COLO668 (cell line): ENCODE measurements at regions not wholly inside any gene's neighbourhood (a gene's known extent, or its start where the extent isn't known, plus 50 kb on each side); places are given as distances from the start of the nearest gene placed in this dataset.
"Not testable (repeated sequence)": the region's sequence is repeated elsewhere in the genome, so short reads cannot be mapped to it uniquely, and the experiment has no call there.

Experiments
- DNase-seq: peaks from one replicate; lab custom pipeline; 2025; ENCODE audit not compliant: unreplicated experiment; lab: John Stamatoyannopoulos, UW

DNA sequence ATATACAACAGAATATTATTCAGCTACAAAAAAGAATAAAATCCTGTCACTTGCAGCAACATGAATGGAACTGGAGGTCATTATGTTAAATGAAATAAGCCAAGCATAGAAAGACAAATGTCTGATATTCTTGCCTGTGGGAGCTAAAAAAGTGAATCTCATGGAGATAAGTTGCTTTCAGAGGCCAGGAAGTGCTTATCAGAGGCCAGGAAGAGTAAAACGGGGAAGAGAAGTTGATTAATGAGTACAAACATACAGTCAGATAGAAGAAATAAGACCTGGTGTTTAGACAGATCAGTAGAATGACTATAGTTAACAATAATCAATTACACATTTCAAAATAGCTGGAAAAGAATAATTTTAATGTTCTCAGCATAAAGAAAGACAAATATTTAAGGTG is 54.4 kb upstream of the CPHXL start:
- no peak for DNase-seq

DNA sequence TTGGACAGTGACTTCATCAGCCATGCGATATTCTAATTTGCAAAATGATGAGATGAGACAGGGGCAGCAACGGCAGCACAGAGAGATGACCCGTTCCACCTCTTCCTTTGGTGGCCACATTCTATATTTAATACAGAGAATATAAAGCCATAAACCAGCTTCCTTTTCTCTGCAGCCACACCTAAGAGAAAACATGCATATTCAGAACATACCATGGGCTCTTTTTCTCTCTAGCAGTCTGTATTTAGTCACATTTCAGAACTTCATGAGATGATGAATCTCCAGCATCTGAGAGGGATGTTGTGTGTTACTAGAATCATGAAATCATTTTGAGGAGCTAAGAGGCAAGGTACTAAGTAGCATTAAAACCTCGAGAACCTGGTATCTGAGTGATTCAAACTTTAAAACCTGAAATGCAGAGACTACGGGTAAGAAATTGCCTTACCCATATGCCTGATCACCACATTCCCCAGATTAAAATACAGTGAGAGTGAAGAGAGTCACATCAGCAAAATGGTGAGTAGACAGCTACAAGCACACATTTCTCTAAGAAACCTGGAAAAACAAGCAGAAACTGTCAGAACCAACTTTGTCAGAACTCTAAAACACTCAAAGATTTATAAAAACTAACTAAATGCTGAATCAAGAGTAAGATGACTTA is 55.5 kb upstream of the CPHXL start:
- no peak for DNase-seq

DNA sequence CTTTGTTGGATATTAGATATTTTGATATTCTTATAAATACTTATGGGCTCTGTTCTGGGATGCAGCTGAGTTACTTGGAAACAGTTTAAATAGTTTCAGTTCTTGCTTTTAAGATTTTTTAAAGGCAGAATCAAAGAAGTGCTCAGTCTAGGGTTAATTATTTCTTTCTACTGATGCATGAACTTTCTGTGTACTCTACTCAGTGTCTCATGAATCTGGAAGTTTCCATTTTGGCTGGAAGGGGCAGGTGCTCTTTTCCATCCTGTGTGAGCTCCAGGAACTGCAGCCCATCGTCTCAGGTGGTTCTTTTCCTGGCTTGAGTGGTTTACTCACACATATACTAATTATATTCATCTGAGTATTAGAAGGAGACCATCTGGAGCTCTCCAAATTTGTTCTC is 61.1 kb upstream of the CPHXL start:
- no peak for DNase-seq

DNA sequence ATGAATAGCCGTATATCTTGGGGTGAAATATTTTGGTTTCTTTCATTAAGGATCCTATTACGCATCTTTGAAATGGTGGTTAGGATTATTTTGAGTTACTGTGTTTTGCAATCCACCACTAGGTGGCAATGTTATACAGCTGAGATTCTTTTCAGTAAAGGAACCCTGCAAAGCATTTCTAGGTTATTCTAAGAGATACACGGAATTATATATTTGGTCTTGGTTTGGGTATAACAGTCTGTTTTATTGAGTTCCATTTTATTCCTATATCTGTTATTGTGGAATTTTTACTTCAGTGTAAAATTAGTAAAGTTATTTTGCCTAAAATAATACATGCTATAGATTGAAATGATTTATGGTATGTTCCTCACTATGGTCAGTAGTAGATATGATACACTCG is 62.9 kb upstream of the CPHXL start:
- DNase-seq = peak; percentile 2

DNA sequence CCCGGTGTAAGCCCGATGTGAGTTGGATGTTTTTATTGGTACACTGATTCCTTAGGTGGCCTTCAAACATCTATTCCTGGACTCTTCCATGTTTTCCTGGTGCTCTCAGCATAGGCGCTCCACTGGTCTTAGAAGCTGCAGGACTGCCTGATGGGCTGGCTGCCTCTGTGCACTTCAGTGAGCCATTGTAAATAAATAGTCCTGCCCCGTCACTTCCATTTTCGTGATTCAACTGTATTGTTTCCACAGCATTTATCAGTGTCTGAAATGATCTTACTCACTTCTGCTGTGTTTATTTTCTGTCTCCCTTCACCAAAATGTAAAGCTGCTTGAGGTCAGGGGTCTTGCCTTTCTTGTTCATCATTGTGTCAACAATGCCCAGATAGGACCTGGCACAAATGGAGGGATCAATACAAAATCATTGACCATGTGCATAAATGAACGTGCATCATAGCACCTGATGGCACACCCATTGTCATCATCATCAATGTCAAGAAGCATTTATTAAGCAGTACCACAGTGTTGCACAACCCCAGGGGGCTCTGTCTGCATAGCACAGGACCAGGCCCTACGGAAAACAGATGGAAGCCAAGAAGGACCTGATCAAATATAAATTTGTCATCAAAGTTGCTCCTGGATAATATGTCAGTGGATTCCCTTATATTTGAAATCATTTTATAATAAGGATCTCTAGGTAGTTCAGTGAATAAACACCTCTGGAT is 66.6 kb upstream of the CPHXL start:
- DNase-seq = no peak

DNA sequence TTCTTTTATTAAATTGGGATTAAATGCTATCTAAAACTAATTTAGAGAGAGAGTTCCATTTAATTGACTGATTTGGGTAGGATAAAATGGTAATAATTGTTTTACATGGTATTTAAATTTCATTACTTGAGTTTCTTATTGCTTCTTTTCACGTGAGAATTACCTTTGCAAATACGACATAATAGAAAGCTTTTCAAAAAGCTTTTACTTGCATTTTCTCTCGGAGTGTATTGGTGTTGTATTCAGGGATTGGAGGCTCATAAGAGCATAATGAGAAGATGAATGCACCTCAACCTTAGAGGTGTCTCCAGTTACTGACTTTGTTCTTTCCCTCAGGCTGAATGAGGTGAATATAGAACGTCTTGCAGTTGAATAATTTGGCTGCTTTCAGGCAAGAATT is 67.4 kb upstream of the CPHXL start:
- no peak for DNase-seq

DNA sequence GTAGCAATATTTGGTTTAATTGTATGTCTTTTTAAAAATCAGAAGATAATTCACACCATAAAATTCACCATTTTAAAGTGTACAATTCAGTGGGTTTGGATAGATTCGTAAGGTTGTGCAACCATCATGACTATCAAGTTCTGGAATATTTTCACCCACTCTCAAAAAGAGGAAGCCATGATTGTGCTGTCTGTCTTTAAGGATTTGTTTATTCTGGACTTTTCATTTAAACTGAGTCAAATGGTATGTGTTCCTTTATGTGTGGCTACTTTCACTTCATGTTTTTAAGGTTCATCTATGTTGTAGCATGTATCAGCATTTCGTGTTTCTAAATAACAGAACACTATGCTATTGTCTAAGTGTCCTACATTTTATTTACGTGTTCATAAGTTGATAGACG is 68.1 kb upstream of the CPHXL start:
- no peak for DNase-seq

DNA sequence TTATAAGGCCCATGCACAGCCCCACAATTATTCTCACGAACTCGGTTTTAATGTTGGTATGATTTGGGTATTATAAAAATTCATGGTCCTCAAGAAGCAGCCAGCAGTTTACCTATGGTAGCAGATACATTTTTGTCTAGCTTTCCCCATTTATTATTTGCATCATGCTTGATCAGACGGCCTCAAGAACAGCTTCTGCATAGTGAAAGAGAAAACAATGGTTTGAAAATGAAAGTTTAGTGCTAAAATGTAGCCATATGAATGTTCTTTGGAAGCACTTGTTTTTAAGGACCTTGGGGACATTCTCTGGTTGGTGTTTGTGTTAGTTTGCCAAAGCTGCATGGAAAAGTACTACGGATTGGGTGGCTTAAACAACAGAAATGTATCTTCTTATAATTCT is 72.4 kb upstream of the CPHXL start:
- DNase-seq = no peak

DNA sequence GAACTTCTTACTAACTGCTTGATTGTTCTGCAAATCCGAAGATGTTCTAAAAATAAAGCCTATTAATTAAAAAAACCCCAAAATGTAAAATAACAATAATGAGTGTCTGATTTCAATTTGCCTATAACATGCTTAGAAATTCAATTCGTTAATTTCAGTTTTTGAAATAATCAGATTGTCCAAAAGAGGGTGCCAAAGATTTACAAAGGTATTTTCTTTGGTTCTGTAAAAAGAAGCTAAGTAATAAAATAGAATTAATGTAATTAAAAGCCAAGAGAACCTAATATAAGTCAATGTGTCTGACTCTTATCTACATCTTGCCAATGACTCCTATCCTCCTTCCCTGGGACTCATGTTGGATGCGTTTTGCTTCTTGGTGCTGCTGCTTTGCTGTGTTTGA is 75.0 kb upstream of the CPHXL start:
- no peak for DNase-seq

DNA sequence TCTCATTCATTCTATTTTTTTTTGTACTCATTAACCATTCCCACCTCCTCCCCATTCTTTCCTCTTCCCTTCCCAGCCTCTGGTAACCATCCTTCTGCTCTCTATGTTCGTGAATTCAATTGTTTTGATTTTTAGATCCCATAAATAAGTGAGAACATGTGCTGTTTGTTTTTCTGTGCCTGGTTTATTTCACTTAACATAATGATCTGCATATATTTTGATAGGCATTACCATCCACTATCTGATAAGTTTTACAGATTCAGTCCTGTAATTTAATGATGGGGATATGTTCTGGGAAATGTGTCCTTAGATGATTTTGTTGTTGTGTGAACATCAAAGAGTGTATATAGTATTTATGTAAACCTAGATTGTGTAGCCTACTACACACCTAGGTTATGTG is 77.5 kb upstream of the CPHXL start:
- no peak for DNase-seq

DNA sequence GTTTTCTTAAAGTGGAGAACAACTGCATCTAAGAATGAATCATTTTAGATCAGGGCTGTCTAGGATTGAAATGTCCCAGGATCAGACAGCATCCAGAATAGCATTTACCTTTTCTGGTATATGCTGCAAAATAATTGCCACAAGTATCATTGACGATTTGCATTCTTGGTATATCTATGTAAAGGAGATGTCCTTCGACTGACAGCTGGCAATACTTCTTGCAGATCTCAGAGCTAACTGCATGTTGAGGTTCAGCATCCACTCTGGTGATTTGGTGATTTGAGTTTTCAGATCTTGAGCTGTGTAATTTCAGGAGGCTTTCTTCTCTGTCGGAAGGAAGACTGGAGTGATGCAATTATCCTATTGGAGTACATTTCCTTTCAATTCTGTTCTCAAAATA is 78.1 kb upstream of the CPHXL start:
- no peak for DNase-seq

DNA sequence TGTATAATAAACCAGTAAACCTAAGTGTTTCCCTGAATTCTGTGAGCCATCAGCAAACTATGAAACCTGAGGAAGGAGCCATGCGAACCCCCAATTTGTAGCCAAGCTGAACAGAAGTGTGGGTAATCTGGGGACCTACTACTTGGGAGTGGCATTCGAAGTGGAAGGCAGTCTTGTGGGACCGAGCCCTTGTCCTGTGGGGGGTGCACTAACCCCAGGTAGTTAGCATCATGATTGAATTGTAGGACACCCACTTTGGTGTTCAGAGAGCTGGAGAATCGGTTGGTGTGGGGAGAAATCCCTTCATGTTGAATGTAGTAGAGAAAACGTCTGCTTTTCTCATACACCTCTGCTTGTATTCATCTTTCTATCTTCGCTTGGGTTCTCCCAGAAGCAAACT is 79.7 kb upstream of the CPHXL start:
- DNase-seq = no peak

DNA sequence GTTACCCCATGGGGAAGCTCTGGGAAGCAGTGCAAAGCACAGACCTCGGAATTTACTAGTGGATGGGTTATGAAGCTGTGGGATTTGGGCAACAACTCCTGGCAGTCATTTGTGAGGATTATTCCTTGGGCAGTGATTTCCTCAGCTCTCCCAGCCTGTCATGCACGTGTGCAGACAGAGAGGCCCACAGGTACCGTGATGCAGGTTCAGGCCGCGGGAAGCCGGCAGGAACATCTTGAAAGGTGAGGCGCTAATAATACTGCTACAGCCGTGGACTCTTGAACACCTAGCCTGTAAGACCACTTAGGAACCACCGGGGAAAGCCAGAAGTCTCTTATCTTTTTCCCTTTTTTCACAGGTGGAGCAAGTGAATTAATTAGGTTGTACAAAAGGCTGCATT is 80.2 kb upstream of the CPHXL start:
- DNase-seq = no peak

DNA sequence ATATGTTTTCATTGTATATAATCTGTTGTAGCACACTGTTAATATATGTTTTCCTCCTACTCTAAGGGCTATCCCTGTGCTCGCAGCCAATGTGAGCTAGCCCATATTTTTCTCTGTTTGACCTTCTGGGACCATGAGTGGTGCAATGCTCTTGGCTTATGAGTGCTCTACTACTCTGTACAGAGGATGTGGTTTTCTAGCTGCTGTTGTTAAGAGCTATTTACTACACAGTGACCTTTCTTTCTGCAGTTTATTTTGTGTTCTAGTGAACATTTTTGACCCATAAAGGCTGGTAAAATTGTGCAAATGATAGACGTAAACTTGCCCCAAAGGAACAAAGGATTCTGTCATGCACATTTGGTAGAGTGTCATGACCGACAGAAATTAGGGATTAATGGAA is 84.1 kb upstream of the CPHXL start:
- no peak for DNase-seq

DNA sequence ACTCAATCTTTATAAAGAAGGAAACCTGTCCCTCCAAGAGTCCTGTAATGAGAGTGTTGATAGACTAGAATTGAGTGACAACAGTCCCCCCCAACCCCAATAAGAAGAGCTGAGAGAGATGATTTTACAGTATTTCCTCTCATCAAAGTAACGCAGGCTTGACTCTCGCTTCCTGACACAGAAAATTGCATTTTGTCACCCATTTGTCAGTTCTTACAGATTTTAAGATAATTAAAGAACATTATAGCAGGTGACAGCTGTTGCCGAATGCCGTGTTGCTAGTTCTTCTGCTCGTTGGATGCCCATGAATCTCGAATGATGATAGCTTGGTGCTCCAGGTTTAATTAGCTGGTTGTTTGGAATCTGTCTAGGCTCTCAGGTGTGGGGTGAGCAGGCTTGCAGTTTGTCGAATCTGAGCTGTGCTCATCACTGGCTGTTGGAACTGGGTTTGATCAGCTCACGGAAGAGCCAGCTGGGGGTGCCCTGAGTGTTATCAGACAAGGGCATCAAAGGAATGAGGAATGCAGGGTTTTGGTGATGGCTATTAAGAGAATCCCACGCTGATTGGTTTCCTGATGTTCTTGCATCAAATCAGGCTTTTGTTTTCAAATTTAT is 84.8 kb upstream of the CPHXL start:
- no peak for DNase-seq

DNA sequence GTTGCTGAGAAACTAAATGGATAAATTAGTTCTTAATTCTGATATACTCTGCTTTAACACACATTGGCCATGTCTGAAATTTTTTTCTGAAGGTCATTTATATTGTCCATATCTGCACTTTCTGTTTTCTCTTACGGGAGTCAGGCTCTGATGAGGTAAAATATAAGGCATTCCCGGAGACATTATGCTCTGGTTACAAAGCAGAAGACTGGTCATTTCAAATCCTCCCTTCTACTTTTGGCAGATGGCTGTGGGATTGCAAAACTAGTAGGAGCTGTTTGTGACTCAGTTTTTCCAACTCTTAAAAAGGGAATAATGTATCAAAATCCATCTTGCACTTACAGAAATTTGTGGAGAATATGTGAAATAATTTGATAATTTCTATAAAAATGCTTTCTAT is 92.2 kb upstream of the CPHXL start:
- DNase-seq = no peak

DNA sequence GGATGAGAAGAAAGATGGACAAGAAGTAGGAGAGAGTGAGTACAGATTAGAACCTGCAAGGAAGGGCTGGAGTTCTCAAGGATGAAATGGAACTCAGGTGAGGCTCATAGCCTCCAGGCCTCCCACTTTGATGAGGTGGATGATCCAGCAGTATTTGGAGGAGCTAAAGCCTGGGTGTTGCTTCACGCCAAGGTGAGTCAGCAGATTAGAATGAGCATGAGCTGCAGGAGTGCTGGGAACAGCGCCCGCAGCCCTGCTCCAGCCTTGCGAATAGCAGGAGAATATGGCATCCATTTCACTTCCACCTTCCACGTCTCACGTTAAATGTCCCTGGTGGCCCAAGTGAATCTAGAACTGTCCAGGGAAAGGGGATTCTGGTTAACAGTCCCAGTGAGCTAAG is 94.4 kb upstream of the CPHXL start:
- no peak for DNase-seq

DNA sequence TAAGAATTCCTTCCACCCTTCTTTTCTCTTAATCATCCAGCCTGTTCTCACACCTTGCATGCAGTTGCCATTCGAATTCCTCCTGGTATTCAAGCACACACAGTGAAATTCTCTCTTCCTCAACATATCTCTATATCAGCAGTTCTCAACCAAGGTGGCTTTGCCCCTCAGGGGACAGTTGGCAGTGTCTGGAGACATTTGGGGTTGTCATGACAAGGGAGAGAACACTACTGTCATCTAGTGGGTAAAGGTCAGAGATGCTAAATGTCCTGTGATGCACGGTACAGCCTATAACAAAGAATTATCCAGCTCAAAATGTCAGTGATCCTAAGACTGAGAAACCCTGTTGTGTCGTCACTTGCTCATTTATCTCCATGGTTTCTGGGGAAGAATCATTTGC is 94.8 kb upstream of the CPHXL start:
- no peak for DNase-seq

DNA sequence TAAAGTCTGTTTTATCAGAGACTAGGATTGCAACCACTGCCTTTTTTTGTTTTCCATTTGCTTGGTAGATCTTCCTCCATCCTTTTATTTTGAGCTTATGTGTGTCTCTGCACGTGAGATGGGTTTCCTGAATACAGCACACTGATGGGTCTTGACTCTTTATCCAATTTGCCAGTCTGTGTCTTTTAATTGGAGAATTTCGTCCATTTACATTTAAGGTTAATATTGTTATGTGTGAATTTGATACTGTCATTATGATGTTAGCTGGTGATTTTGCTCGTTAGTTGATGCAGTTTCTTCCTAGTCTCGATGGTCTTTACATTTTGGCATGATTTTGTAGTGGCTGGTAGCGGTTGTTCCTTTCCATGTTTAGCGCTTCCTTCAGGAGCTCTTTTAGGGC is 99.5 kb upstream of the CPHXL start:
- not testable (repeated sequence) for DNase-seq

DNA sequence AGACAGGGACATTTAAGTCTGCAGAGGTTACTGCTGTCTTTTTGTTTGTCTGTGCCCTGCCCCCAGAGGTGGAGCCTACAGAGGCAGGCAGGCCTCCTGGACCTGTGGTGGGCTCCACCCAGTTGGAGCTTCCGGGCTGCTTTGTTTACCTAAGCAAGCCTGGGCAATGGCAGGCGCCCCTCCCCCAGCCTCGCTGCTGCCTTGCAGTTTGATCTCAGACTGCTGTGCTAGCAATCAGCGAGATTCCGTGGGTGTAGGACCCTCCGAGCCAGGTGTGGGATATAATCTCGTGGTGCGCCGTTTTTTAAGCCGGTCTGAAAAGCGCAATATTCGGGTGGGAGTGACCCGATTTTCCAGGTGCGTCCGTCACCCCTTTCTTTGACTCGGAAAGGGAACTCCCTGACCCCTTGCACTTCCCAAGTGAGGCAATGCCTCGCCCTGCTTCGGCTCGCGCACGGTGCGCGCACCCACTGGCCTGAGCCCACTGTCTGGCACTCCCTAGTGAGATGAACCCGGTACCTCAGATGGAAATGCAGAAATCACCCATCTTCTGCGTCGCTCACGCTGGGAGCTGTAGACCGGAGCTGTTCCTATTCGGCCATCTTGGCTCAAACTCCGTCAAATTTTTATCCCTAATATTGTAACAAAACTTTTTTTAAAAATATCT is 101.2 kb upstream of the CPHXL start:
- not testable (repeated sequence) for DNase-seq

DNA sequence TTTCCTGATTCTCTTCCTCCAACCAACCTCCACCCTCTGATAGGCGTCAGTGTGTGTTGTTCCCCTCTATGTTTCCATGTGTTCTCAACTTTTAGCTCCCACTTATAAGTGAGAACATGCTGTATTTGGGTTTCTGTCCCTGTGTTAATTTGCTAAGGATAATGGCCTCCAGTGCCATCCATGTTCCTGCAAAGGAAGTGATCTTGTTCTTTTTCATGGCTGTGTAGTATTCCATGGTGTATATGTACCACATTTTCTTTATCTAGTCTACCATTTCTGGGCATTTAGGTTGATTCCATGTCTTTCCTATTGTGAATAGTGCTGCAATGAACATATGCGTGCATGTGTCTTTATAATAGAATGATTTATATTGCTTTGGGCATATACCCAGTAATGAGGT is 107.1 kb upstream of the CPHXL start:
- DNase-seq = not testable (repeated sequence)

DNA sequence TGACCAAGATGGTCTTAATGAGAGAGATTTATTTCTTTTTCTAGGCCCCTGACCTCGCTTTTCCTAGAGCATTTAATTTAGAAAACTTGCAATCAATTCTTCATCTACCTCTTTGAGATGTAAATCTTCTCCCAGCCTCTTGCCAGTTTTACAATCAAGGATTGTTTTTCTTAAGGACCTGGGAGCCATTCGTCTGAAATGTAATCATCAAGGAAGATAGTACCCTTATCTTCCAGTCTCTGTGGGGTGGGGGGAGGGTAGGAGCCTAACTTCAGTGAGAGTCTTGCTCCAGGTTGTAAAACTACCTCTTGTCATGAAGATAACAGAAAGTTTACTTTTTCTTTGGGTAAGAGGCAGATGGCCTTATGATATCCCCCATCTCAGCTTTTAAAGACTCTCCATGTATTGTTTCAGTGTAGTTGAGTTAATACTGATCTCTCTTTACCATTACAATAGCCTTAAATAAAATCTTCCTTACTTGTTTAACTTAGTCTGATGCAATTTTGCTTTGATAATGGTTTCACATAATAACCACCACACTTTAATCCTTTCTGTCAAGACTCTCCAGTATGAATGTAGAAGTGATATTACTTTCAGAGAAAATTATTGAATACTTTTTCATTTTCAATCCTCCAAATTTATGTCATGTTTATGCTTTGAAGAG is 110.2 kb upstream of the CPHXL start:
- no peak for DNase-seq
